Activated T-cell treated with anti-CD3 and anti-CD28 coated beads for 48 hours (primary cell): ENCODE measurements at regions not wholly inside any gene's neighbourhood (a gene's known extent, or its start where the extent isn't known, plus 50 kb on each side); places are given as distances from the start of the nearest gene placed in this dataset.

Experiments used
- DNase-seq: peaks from one replicate; pipeline ENCODE4 v3.0.0-alpha.2; 2020; ENCODE audit warnings: low read depth

DNA sequence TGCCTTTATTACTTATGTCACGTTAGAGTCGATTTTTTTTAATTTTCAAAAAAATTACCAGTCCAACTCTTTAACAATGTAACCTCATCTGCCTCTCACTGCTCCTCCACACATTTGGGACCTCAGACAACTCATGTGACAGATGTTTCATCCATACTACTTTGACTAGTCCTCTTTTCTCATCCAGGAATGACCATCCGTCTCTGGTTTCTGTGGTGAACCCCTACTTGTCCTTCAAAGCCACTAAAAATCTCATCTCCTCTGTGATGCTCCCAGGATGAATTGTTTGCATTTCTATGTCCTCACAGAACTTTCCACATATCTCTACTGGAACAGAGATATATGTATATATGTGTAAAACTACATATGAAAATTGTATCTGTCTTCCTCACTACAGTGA lies 149.8 kb upstream of the ZNF462 start:
- DNase-seq: no peak

- no peak for DNase-seq
These were observed 146.1 kb upstream of the ZNF462 start for GRCh38 chr9:106716820-106717219.

DNA sequence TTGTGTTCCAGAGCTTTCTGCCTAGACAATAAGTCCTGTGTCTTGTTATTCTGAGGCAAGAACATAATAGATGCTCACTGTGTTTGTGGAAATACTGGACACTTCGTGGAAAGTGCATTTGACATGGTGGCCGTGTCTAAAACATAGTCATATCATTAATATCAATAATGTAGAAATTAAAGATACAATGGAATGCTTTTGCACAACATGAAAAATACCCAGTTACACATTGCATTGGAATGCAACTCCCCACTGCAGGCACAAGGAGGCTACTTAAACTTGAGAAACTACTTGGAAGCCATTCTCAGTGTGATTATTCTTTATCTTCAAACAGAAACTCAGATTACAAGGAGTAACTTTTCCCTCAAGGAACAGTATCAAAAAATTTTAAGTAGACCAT lies 145.3 kb upstream of the ZNF462 start:
- no peak for DNase-seq

- DNase-seq: no peak
These were observed 144.0 kb upstream of the ZNF462 start for GRCh38 chr9:106718936-106719335.

DNA sequence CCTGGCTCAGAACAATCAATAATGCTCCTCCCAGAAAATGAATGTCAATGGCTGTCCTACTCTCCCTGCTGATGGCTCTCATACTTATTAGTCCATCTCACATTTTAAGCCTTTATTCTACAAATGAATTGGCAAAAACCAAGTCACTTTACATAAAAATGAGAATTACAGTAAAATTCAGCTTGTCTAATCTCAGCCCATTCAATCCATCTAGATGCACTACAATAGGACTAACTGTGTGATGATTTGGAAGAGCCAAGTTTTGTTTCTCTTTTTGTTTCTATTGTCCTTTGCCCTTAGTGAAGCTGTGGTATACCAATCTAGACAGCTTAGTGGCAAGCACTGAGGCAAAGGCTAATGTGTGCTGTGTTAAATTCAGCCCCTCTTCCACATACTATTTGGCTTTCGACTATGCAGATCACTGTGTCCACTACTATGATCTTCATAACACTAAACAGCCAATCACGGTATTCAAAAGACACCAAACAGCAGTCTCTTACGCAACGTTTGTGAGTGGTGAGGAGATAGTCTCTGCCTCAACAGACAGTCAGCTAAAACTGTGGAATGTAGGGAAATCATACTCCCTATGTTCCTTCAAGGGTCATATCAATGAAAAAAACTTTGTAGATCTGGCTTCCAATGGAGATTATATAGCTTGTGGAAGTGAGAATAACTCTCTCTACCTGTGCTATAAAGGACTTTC lies 140.8 kb upstream of the ZNF462 start:
- DNase-seq: no peak

- no peak for DNase-seq
These were observed 139.0 kb upstream of the ZNF462 start for GRCh38 chr9:106723926-106724325.

- no peak for DNase-seq
These were observed 138.4 kb upstream of the ZNF462 start for GRCh38 chr9:106724566-106724965.

DNA sequence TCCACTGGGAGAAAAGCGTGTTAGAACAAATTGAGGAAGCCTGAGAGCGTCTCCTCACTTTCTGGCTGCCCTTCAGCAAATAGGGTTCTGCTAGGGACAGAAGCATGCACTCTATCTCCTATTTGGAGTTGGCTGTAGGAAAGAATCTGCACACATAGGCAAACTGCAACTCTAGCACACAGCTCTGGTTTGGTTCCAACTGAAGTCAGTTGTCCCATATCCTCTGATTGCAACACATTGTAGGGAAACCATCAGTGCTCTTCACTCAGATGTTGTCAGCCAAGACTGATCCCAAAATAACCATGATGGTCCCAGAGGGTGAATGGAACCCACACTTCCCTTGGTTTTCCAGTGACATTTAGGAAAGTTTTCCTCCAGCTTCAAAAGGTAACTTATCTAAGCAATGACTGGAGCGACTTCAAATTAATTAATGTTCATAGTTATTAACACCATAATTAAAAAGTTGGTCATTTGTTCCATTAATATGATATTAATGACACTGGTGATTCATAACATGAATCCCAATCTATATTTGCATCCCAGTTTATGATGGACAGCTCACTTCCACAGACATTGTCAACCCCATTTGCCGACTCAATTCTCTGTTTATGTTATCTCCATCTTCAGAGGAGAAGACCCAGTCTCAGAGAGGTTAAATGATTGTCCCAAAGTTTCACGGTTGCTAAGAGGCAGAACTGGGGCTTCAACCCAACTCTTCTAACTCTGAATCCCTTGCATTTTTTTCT lies 136.7 kb upstream of the ZNF462 start:
- no peak for DNase-seq

- no peak for DNase-seq
These were observed 135.0 kb upstream of the ZNF462 start for GRCh38 chr9:106727969-106728368.

- DNase-seq: no peak
These were observed 134.1 kb upstream of the ZNF462 start for GRCh38 chr9:106728860-106729259.

DNA sequence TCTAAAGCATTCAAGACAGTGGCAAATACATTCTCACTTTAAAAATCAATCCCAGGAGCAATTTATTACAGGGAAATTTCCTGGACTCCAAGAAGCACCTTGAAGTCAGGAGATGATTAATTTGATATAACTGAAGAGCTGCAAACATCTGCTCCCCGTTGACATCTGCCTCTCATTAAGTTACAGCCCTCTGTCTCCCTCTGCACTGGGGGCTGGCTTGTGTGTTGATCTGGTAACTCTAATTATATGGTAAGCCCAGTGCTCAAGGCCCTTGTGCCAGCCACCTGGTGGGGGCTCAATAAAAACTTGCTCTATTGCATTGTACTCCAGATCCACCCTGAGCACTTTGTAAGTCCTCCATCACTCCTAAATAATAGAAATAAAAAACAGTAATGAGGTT lies 131.1 kb upstream of the ZNF462 start:
- no peak for DNase-seq

GRCh38 chr9:106733828-106734380 lies 129.1 kb upstream of the ZNF462 start:
- no peak for DNase-seq

- no peak for DNase-seq
These were observed 125.5 kb upstream of the ZNF462 start for GRCh38 chr9:106737516-106737915.

DNA sequence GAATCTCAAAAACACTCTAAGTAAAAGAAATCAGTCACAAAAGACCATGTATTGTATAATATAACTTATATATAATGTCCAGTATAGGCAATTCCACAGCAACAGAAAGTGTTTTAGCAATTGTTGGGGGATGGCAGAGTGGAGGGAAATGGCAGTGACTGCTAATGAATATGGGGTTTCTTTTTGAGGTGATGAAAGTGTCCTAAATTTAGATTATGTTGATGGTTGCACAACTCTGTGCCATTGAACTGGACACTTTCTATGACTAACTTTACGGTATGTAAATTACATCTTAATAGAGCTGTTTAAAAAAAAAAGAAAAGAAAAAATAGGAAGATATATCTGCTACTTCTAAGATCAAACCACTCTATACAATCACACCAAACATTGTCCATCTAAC lies 124.9 kb upstream of the ZNF462 start:
- DNase-seq: no peak

GRCh38 chr9:106745457-106745856 lies 117.5 kb upstream of the ZNF462 start:
- DNase-seq: no peak

GRCh38 chr9:106745876-106746275 lies 117.1 kb upstream of the ZNF462 start:
- no peak for DNase-seq

GRCh38 chr9:106751681-106752080 lies 111.3 kb upstream of the ZNF462 start:
- no peak for DNase-seq

- DNase-seq: no peak
These were observed 110.4 kb upstream of the ZNF462 start for GRCh38 chr9:106752581-106752980.

- DNase-seq: no peak
These were observed 109.8 kb upstream of the ZNF462 start for GRCh38 chr9:106753155-106753671.

GRCh38 chr9:106755736-106756135 lies 107.2 kb upstream of the ZNF462 start:
- DNase-seq: no peak

DNA sequence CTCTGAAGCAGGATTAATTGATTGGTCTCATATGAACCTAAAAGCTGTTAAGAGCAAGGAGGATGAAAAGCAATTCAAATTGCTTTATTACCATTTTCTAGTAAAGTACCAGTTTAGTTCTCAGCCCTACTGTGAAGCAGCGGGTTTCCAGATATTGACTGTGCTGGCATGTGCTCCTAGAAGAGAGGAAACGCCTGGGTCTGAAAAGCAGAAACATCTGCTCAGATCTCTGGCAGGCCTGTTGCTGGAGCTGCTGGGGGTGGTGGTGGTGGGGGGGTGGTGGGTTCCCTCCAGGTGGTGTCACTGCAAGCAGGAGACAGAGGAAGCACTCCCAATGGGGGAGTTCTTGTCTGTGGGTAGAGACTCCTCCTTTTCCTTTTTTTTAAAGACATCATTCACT lies 105.5 kb upstream of the ZNF462 start:
- DNase-seq: no peak

DNA sequence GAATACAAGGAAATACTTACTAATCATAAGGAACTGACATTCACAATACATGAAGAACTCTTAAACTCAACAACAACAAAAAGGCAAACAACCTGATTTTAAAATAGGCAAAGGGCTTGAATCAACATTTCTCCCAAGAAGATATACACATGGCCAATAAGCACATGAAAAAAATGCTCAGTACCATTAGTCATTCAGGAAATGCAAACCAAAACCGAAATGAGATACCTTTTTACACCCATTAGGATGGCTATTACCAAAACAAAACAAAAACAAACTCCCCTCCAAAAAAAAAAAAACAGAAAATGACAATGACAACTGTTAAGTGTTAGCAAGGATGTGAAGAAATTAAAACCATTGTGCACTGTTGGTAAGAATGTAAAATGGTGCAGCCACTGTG lies 104.1 kb upstream of the ZNF462 start:
- DNase-seq: no peak

DNA sequence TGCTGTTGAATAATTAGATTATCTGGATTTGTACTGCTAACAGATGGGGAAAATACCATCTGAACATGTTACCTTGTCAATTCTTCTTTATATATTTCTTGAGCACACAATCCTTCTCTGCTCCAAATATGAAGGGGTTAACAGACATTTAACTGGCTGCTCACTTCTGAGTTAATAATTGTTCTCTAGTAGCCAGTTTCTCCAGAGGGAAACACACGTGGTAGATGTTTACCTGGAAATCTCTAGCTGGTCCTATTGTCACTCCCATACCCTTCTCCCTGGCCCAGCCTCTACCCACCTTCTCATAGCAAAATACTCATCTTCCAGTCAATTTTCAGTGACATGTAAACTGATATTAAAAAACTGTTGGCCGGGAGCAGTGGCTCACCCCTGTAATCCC lies 101.5 kb upstream of the ZNF462 start:
- DNase-seq: no peak
